ENCODE measurements at regions not wholly inside any gene's neighbourhood (a gene's known extent, or its start where the extent isn't known, plus 50 kb on each side); places are given as distances from the start of the nearest gene placed in this dataset.
"Not testable (repeated sequence)": the region's sequence is repeated elsewhere in the genome, so short reads cannot be mapped to it uniquely, and the experiment has no call there.

DNA sequence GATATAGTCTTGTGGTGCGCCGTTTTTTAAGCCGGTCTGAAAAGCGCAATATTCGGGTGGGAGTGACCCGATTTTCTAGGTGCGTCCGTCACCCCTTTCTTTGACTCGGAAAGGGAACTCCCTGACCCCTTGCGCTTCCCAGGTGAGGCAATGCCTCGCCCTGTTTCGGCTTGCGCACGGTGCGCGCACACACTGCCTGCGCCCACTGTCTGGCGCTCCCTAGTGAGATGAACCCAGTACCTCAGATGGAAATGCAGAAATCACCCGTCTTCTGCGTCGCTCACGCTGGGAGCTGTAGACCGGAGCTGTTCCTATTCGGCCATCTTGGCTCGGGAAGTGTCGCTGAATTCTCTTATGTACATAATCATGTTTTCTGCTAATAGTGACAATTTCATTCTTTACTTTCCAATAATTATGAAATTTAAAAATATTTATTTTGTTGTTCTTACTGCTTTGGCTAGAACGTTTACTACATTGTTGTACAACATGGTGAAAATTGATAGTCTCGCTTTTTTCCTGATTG lies 61.2 kb upstream of the MINDY3 start:
- not testable (repeated sequence) for H3K27ac Mint-ChIP-seq; H3K4me1 Mint-ChIP-seq (ENCODE audit: low read depth); H3K36me3 Mint-ChIP-seq (ENCODE audit: low read depth); DNase-seq (ENCODE audit: low spot score); H3K9me3 Mint-ChIP-seq; H3K4me3 Mint-ChIP-seq; H3K27me3 Mint-ChIP-seq (ENCODE audit: low read depth)

DNA sequence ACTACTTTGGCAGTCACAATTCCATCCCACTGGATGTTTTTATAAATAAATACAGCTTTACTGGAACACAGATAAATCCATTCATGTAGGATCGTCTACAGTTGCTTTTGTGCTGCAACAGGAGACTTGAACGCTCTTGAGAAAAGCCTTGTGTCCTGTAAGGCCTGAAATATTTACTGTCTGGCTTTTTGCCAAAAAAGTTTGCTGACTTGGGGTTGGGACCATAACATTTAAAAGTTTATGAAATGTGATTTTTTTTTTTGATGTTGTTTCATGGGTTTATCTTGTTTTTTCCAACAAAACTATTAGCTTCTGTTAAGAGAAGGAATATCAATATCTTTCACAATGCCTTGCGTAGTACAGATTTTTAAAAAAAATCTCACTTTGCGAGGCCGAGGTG lies 71.1 kb upstream of the MINDY3 start:
- H3K4me3 Mint-ChIP-seq = no peak overlapping the region
- no peak overlapping the region for H3K27ac Mint-ChIP-seq
- no peaks in the 10 kb centered on the region for H3K4me1 Mint-ChIP-seq (ENCODE audit: low read depth)
- no peaks in the 10 kb centered on the region for H3K36me3 Mint-ChIP-seq (ENCODE audit: low read depth)
- no peak for DNase-seq (ENCODE audit: low spot score)
- no peaks in the 10 kb centered on the region for H3K27me3 Mint-ChIP-seq (ENCODE audit: low read depth)
- no peaks in the 10 kb centered on the region for H3K9me3 Mint-ChIP-seq

DNA sequence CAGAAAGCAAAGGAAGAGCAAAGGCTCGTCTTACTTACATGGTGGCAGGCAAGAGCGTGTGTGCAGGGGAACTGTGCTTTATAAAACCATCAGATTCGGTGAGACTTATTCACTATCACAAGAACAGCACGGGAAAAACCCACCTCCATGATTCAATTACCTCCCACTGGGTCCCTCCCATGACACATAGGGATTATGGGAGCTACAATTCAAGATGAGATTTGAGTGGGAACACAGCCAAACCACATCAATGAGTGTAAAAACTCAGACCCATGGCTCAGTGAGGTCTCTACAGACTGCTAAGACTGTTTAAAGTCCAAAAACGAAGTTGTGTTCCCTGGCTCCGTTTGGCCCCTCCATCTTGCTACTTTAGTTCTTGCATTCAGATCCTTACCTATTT lies 79.2 kb upstream of the MINDY3 start:
- H3K4me3 Mint-ChIP-seq; H3K27me3 Mint-ChIP-seq (ENCODE audit: low read depth); H3K4me1 Mint-ChIP-seq (ENCODE audit: low read depth); H3K36me3 Mint-ChIP-seq (ENCODE audit: low read depth); DNase-seq (ENCODE audit: low spot score); H3K9me3 Mint-ChIP-seq; H3K27ac Mint-ChIP-seq: not testable (repeated sequence)

DNA sequence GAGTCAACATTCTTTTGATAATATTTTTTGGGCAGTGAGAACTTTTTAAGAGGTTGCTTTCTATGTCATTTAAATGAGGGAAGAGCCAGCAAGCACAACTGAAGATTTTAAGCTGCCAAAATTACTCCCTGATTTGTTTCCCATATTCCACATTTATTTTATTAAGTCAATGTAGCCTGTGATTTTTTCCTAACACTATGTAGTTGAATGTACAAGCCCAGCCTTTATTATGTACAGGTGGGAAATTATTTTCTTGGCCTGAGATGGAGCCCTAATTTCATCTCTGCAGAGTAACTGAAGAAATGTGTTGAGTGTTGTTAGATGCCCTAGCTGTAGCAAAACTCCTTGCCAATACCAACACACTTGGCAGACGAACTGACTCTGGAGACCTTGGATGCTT lies 83.1 kb upstream of the MINDY3 start:
- DNase-seq (ENCODE audit: low spot score) = no peak
- no peaks in the 10 kb centered on the region for H3K36me3 Mint-ChIP-seq (ENCODE audit: low read depth)
- H3K4me1 Mint-ChIP-seq (ENCODE audit: low read depth) = no peaks in the 10 kb centered on the region
- no peaks in the 10 kb centered on the region for H3K27me3 Mint-ChIP-seq (ENCODE audit: low read depth)
- no peak overlapping the region for H3K4me3 Mint-ChIP-seq
- H3K27ac Mint-ChIP-seq = no peak overlapping the region
- H3K9me3 Mint-ChIP-seq = peaks cover 4% of the 10 kb centered on the region

DNA sequence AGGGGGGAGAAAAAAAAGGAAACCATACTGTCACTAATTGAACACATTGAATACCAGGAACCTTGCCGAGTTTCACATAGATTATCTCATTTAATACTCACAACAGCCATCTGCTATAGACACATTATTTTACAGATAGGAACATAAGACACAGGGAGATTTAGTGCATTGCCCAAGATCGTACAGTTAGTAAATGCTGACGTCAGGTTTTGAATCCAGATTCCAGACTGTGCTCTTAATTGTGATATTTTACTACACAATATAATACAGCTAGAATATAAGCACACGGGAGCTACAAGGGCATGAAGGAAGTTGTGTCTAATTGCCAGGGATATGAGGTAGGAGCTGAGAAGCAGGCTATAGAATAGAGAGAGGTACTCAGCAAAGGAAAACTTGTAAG lies 93.9 kb upstream of the MINDY3 start:
- Mint-ChIP-seq H3K4me1 (ENCODE audit: low read depth) (no peaks in the 10 kb centered on the region), H3K4me3 (no peak overlapping the region), H3K9me3 (no peaks in the 10 kb centered on the region), H3K27ac (no peak overlapping the region), H3K27me3 (ENCODE audit: low read depth) (no peaks in the 10 kb centered on the region), H3K36me3 (ENCODE audit: low read depth) (no peaks in the 10 kb centered on the region)
- DNase-seq (ENCODE audit: low spot score) = no peak

DNA sequence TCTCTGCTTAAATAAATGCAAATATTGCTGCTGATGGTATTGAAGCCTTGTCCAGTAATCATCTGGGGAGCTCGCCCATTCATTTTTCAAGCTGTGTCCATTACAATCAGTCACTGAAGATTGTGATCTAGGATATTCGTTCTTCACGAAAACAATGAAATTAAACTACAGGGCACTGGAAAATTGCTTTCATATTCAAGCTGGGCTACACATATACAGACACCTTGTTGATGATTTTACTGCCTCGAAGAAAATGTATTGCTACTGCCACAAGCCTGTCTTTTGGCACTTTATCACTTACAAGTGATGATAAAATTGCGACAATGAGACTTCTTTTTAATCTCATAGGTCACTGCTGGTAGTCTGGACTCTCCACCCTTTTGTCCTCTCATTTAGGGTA lies 100.0 kb upstream of the MINDY3 start:
- H3K27ac Mint-ChIP-seq = no peak overlapping the region

DNA sequence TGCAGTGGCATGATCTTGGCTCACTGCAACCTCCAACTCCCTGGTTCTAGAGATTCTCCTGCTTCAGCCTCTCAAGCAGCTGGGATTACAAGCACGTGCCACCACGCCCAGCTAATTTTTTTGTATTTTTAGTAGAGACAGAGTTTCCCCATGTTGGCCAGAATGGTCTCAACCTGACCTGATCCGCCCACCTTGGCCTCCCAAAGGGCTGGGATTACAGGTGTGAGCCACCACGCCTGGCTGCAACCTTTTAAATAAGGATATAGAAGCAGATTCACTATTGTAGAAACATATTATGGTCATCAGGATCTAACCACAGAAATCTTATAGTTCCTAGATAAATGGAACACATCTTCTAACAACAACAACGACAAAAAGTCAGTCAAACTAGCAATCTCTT lies 112.4 kb upstream of the MINDY3 start:
- H3K4me1 Mint-ChIP-seq (ENCODE audit: low read depth); H3K27me3 Mint-ChIP-seq (ENCODE audit: low read depth); H3K27ac Mint-ChIP-seq; H3K36me3 Mint-ChIP-seq (ENCODE audit: low read depth); H3K4me3 Mint-ChIP-seq; H3K9me3 Mint-ChIP-seq; DNase-seq (ENCODE audit: low spot score): not testable (repeated sequence)

More for the DNA sequence above, 100.0 kb upstream of the MINDY3 start:
- Mint-ChIP-seq H3K9me3 (no peaks in the 10 kb centered on the region), H3K36me3 (ENCODE audit: low read depth) (no peaks in the 10 kb centered on the region), H3K4me1 (ENCODE audit: low read depth) (no peaks in the 10 kb centered on the region), H3K4me3 (no peak overlapping the region), H3K27me3 (ENCODE audit: low read depth) (no peaks in the 10 kb centered on the region)
- DNase-seq (ENCODE audit: low spot score) = no peak

DNA sequence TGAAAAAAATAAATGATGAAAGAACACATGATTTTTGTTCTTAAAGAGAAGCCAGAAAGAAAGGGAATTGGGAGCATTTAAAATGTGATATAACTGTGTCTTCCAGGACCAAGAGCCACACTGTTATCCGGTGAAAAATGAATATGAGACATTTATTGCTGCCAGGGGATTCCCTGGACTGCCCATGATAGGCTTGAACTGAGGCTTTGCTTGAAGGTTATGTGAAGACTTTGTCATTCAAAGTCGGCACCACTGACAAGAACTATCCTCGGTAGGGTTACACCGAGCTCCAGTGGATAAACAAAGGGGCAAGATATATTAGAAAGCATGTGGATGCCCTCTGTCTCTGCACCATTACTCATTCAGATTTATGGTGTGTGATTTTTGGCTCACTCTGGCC lies 125.4 kb upstream of the MINDY3 start:
- Mint-ChIP-seq H3K4me1 (ENCODE audit: low read depth) (no peaks in the 10 kb centered on the region), H3K36me3 (ENCODE audit: low read depth) (no peaks in the 10 kb centered on the region), H3K9me3 (peaks cover 7% of the 10 kb centered on the region), H3K4me3 (no peak overlapping the region), H3K27ac (no peak overlapping the region), H3K27me3 (ENCODE audit: low read depth) (no peaks in the 10 kb centered on the region)
- DNase-seq (ENCODE audit: low spot score) = no peak

DNA sequence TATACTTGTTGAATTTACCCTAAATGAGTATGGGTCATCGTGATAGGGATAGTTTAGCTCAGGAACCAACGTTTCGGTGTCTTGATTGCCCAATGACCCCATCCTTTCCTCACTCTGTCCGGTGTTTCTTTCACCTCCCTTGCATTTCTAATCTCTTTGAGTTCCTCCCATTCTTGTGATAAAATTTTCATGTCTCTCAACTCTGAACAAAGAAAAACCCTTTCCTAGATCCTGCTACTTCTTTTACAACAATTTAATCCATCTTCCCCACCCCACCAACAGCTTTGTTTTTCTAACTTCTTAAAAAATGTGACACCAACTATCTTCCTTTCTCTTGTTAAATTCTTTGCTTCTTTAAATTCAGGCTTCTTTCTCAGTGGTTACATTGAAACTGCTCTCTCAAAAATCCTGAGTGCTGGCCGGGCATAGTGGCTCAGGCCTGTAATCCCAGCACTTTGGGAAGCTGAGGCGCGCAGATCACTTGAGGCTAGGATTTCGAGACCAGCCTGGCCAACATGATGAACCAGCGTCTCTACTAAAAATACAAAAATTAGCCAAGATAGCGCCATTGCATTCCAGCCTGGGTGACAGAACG lies 130.3 kb upstream of the MINDY3 start:
- no peaks in the 10 kb centered on the region for H3K36me3 Mint-ChIP-seq (ENCODE audit: low read depth)
- H3K27ac Mint-ChIP-seq = no peak overlapping the region
- H3K4me1 Mint-ChIP-seq (ENCODE audit: low read depth) = no peaks in the 10 kb centered on the region
- DNase-seq (ENCODE audit: low spot score) = no peak
- no peaks in the 10 kb centered on the region for H3K27me3 Mint-ChIP-seq (ENCODE audit: low read depth)
- peaks cover 11% of the 10 kb centered on the region for H3K9me3 Mint-ChIP-seq
- no peak overlapping the region for H3K4me3 Mint-ChIP-seq

DNA sequence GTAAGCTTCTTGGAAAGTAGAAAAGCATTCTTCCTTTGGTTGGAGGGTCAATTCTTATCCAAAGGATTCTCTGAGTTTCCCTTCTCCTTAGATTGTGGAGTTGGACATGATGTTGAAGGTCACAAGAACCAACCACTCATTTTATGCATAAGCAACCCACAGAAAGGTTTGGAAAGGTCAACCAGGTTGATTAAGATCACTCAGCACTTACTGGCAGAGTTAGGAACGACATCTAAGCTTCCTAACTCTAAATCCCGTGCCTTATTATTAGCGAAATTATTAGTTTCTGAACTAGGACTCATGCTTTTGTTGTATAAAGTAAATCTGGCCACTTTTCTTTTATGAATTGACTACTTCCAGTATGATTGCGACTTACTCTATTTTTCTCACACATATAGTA lies 137.0 kb upstream of the MINDY3 start:
- Mint-ChIP-seq H3K4me3 (no peak overlapping the region), H3K4me1 (ENCODE audit: low read depth) (no peaks in the 10 kb centered on the region), H3K27ac (no peak overlapping the region), H3K27me3 (ENCODE audit: low read depth) (no peaks in the 10 kb centered on the region), H3K36me3 (ENCODE audit: low read depth) (no peaks in the 10 kb centered on the region), H3K9me3 (peaks cover 7% of the 10 kb centered on the region)
- no peak for DNase-seq (ENCODE audit: low spot score)

DNA sequence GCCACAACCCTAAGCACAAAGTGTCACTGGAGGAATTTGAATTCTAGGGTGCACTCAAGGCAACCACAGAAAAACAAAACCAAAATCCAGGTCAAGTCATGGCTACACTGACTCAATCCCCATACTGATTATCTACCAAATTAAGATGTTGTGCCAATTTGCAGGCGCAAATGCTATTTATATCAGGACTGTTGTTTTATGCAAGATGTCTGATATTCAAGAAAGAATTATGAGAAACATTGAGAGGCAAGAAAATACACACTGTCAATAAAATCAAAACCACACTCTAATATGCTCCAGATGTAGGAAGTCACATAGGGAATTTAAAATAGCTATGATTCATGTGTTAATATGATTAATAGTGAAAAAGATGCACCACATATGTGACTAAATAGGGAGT lies 141.3 kb upstream of the MINDY3 start:
- Mint-ChIP-seq H3K36me3 (ENCODE audit: low read depth) (no peaks in the 10 kb centered on the region), H3K9me3 (no peaks in the 10 kb centered on the region), H3K27me3 (ENCODE audit: low read depth) (no peaks in the 10 kb centered on the region), H3K4me3 (no peak overlapping the region), H3K27ac (no peak overlapping the region), H3K4me1 (ENCODE audit: low read depth) (no peaks in the 10 kb centered on the region)
- DNase-seq (ENCODE audit: low spot score) = no peak

DNA sequence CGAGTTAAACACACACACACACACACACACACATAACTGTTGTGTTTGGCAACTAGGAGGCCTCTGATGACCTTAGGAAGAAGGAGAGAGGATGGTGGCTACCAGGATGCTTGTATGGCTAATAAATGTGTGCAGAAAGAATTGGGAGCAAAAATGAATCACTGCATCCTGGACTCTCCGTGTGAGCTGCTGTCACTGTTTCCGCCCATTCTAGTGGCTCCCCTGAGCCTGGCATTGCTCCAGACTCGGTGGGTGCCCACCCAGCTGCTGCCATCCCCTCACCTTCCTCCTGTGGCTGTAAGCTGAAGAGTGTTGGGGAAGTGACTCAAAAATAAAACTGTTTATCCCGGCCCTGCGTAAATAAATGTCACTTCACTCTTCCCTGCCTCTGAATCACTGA lies 149.5 kb upstream of the MINDY3 start:
- Mint-ChIP-seq H3K27me3 (ENCODE audit: low read depth) (no peaks in the 10 kb centered on the region), H3K36me3 (ENCODE audit: low read depth) (no peaks in the 10 kb centered on the region), H3K27ac (no peak overlapping the region), H3K4me3 (no peak overlapping the region), H3K4me1 (ENCODE audit: low read depth) (no peaks in the 10 kb centered on the region), H3K9me3 (peaks cover 3% of the 10 kb centered on the region)
- DNase-seq (ENCODE audit: low spot score) = no peak

DNA sequence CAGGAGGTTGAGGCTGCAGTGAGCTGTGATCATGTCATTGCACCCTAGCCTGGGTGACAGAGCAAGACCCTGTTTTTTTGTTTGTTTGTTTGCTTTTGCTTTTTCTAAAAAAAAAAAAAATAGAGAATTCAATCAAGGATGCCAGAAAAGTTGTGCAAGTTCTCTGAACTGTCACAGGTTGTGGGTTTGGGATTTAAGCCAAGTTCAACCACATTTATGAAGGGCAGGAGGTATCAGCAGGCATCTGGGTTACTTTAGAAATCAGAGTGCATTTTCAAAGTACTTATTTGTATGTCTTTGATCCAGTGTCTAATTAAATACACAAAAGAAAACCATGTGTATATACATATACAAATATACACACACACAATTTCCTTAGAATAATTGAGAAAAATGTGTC lies 151.2 kb upstream of the MINDY3 start:
- H3K9me3 Mint-ChIP-seq = peaks cover 3% of the 10 kb centered on the region
- H3K36me3 Mint-ChIP-seq (ENCODE audit: low read depth) = no peaks in the 10 kb centered on the region
- no peaks in the 10 kb centered on the region for H3K27me3 Mint-ChIP-seq (ENCODE audit: low read depth)
- H3K27ac Mint-ChIP-seq = no peak overlapping the region
- no peak overlapping the region for H3K4me3 Mint-ChIP-seq
- DNase-seq (ENCODE audit: low spot score) = no peak
- H3K4me1 Mint-ChIP-seq (ENCODE audit: low read depth) = no peaks in the 10 kb centered on the region

DNA sequence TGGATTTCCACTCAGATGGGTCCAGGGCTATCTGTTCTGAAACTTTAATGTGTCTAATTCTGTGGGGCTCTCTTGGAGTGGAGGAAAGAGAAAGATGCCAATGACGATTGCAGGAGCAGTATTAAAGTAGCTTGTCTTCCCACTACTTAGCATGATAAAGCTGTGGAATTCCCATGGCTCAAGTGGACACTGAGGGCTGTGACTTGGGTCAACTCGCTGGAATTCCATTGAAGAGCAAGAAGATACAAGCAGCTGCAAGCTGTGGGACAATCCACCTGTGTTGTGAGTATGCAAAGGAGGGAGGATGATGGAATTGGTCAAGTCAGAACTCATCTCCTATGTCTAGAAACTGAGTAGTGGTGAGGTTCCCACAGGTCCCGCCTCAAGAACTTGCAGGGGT lies 154.2 kb upstream of the MINDY3 start:
- H3K4me1 Mint-ChIP-seq (ENCODE audit: low read depth) = no peaks in the 10 kb centered on the region
- H3K4me3 Mint-ChIP-seq = no peak overlapping the region
- H3K27me3 Mint-ChIP-seq (ENCODE audit: low read depth) = no peaks in the 10 kb centered on the region
- DNase-seq (ENCODE audit: low spot score) = no peak
- H3K9me3 Mint-ChIP-seq = peaks cover 5% of the 10 kb centered on the region
- H3K36me3 Mint-ChIP-seq (ENCODE audit: low read depth) = no peaks in the 10 kb centered on the region
- no peak overlapping the region for H3K27ac Mint-ChIP-seq

DNA sequence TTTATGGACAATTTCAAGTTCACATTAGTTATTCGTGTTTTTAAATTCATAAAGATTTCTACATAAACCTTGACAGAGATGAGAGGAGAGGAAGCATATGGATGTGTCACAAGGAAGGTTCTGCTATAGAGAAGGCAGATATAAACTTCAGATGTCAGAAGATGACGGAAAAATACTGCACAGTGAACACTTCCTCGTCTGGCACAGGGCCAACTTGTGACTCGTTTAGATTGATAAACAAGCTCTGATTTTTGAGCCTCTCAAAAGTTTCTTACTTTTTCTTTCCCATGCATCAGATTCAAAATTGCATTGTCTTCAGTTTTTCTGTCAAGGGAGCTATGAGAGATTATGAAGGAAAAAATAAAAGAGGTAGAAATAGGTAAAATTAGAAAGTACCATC lies 156.4 kb upstream of the MINDY3 start:
- Mint-ChIP-seq H3K36me3 (ENCODE audit: low read depth) (no peaks in the 10 kb centered on the region), H3K4me3 (no peak overlapping the region), H3K27me3 (ENCODE audit: low read depth) (no peaks in the 10 kb centered on the region), H3K9me3 (peaks cover 16% of the 10 kb centered on the region), H3K27ac (no peak overlapping the region), H3K4me1 (ENCODE audit: low read depth) (no peaks in the 10 kb centered on the region)
- DNase-seq (ENCODE audit: low spot score) = no peak

Data from T-helper 2 cell treated with Interferon-gamma antibody and Interleukin-4, amounts not matched to agents 5 μg/mL and 100 μg/mL, for 36 hours (primary cell).